Liver (tissue), 8 donors: ENCODE measurements at regions not wholly inside any gene's neighbourhood (a gene's known extent, or its start where the extent isn't known, plus 50 kb on each side); places are given as distances from the start of the nearest gene placed in this dataset.

ENCODE experiments used
- DNase-seq: peaks from one replicate; pipeline ENCODE4 v3.0.0-alpha.2; 2017; ENCODE audit warnings: low spot score
- H3K27ac ChIP-seq, 2 donors: one replicate each; pipeline ENCODE4 v1.7.0; 2013; ENCODE audit warnings: inconsistent platforms in 2 of 2, low read length in 2 of 2, control low read depth in 1 of 2, low read depth in 1 of 2, mild to moderate bottlenecking in 1 of 2
- H3K27me3 ChIP-seq, 4 donors: one replicate each; pipeline versions ENCODE4 v1.6.1 to v1.7.0; 2013; ENCODE audit warnings: low read length in 3 of 4, inconsistent platforms in 1 of 4, mild to moderate bottlenecking in 1 of 4, moderate library complexity in 1 of 4; ENCODE audit not compliant: control insufficient read depth in 4 of 4, insufficient read depth in 4 of 4
- H3K36me3 ChIP-seq, 4 donors: one replicate each; pipeline versions ENCODE4 v1.6.1 to v1.7.0; 2013; ENCODE audit warnings: low read length in 3 of 4, mild to moderate bottlenecking in 3 of 4, low read depth in 1 of 4, moderate library complexity in 1 of 4; ENCODE audit not compliant: control insufficient read depth in 4 of 4, insufficient read depth in 3 of 4
- H3K4me1 ChIP-seq, 4 donors: one replicate each; pipeline versions ENCODE4 v1.6.1 to v1.7.0; 2013; ENCODE audit warnings: low read length in 3 of 4, mild to moderate bottlenecking in 3 of 4, moderate library complexity in 1 of 4; ENCODE audit not compliant: control insufficient read depth in 4 of 4, insufficient read depth in 4 of 4
- H3K4me3 ChIP-seq, 3 donors: one replicate each; pipeline versions ENCODE4 v1.6.1 to v1.7.0; 2013; ENCODE audit warnings: low read length in 3 of 3, control low read depth in 1 of 3, low read depth in 1 of 3, mild to moderate bottlenecking in 1 of 3
- H3K9ac ChIP-seq, 2 donors: one replicate each; pipeline ENCODE4 v1.7.0; 2013; ENCODE audit warnings: low read length in 2 of 2, mild to moderate bottlenecking in 2 of 2, moderate library complexity in 2 of 2, control low read depth in 1 of 2, low read depth in 1 of 2
- H3K9me3 ChIP-seq, 4 donors: one replicate each; pipeline versions ENCODE4 v1.6.1 to v1.7.0; 2013; ENCODE audit warnings: low read length in 3 of 4; ENCODE audit not compliant: control insufficient read depth in 4 of 4
- CTCF ChIP-seq: fragments of 150-350 bp; IDR thresholded peaks from 2 replicates; pipeline ENCODE4 v1.5.1; 2017; ENCODE audit warnings: improper control_type of control experiment, low read depth, low read length; ENCODE audit not compliant: missing input control
- EGR1 ChIP-seq, 2 donors: IDR thresholded peaks; 2 replicates each; pipeline ENCODE4 v1.6.1; 2016 to 2018; ENCODE audit warnings: antibody characterized with exemption in 2 of 2, low read depth in 2 of 2
- FOXA1 ChIP-seq: IDR thresholded peaks from 2 replicates; pipeline ENCODE4 v1.6.1; 2016; ENCODE audit warnings: antibody characterized with exemption
- FOXA2 ChIP-seq: IDR thresholded peaks from 2 replicates; pipeline ENCODE4 v1.6.1; 2016; ENCODE audit warnings: antibody characterized with exemption
- GABPA ChIP-seq, 2 donors: IDR thresholded peaks in 1 of 2; conservative IDR thresholded peaks in 1 of 2; 2 replicates each; pipeline ENCODE4 v1.6.1; 2016; ENCODE audit warnings: antibody characterized with exemption in 2 of 2, mild to moderate bottlenecking in 1 of 2, moderate library complexity in 1 of 2
- HNF4A ChIP-seq, 2 donors: conservative IDR thresholded peaks; 2 replicates each; pipeline ENCODE4 v1.6.1; 2016; ENCODE audit warnings: antibody characterized with exemption in 2 of 2, mild to moderate bottlenecking in 2 of 2
- HNF4G ChIP-seq: IDR thresholded peaks from 2 replicates; pipeline ENCODE4 v1.6.1; 2016; ENCODE audit warnings: antibody characterized with exemption
- JUND ChIP-seq, 2 donors: IDR thresholded peaks; 2 replicates each; pipeline ENCODE4 v1.6.1; 2016; ENCODE audit warnings: antibody characterized with exemption in 2 of 2
- NR2F2 ChIP-seq: IDR thresholded peaks from 2 replicates; pipeline ENCODE4 v1.6.1; 2016; ENCODE audit warnings: antibody characterized with exemption
- RAD21 ChIP-seq, 2 donors: IDR thresholded peaks; 2 replicates each; pipeline ENCODE4 v1.6.1; 2016; ENCODE audit warnings: antibody characterized with exemption in 2 of 2, mild to moderate bottlenecking in 2 of 2
- REST ChIP-seq: IDR thresholded peaks from 2 replicates; pipeline ENCODE4 v1.6.1; 2016; ENCODE audit warnings: antibody characterized with exemption, mild to moderate bottlenecking
- RXRA ChIP-seq, 2 donors: IDR thresholded peaks; 2 replicates each; pipeline ENCODE4 v1.6.1; 2017 to 2018; ENCODE audit warnings: antibody characterized with exemption in 2 of 2, mild to moderate bottlenecking in 1 of 2
- SP1 ChIP-seq: IDR thresholded peaks from 2 replicates; pipeline ENCODE4 v1.6.1; 2018; ENCODE audit warnings: antibody characterized with exemption, mild to moderate bottlenecking
- TAF1 ChIP-seq: conservative IDR thresholded peaks from 2 replicates; pipeline ENCODE4 v1.6.1; 2016; ENCODE audit warnings: antibody characterized with exemption, mild to moderate bottlenecking
- YY1 ChIP-seq: IDR thresholded peaks from 2 replicates; pipeline ENCODE4 v1.6.1; 2016; ENCODE audit warnings: antibody characterized with exemption, mild to moderate bottlenecking
- WGBS: extraction: QIAGEN DNeasy Blood & Tissue Kit; methylation state at CpG from one replicate; pipeline ENCODE4 v1.1.7; 2013; 5-methylcytosine and 5-hydroxymethylcytosine counted together
- TF ChIP-seq, protein P1 (sequence below): IDR thresholded peaks from 2 replicates; pipeline ENCODE4 v1.6.1; 2016; ENCODE audit warnings: antibody characterized with exemption
- TF ChIP-seq, protein P2 (sequence below): IDR thresholded peaks from 2 replicates; pipeline ENCODE4 v1.6.1; 2016; ENCODE audit warnings: antibody characterized with exemption
- TF ChIP-seq, protein P3 (sequence below): IDR thresholded peaks from 2 replicates; pipeline ENCODE4 v1.6.1; 2016; ENCODE audit warnings: antibody characterized with exemption
- donor health status: healthy.
- donor health status: healthy.
- donor health status: healthy.
- donor health status: healthy.
- donor health status: healthy.

GRCh38 chr14:28323366-28323765 is 443.2 kb upstream of the FOXG1 start:
- Histone ChIP-seq H3K27me3 (no peaks in the 10 kb centered on the region), H3K9ac (no peak overlapping the region), H3K4me1 (no peaks in the 10 kb centered on the region), H3K9me3 (no peaks in the 10 kb centered on the region), H3K36me3 (no peaks in the 10 kb centered on the region), H3K4me3 (no peak overlapping the region), H3K27ac (no peak overlapping the region)
- no peak for TF ChIP-seq CTCF
- 72% methylated on average over 4 of the region's 4 CpGs for WGBS
- DNase-seq = no peak

- no peak for DNase-seq
- no peak overlapping the region for H3K27ac ChIP-seq
- no peaks in the 10 kb centered on the region for H3K27me3 ChIP-seq
- H3K4me3 ChIP-seq = no peak overlapping the region
- H3K4me1 ChIP-seq = no peaks in the 10 kb centered on the region
- H3K9me3 ChIP-seq = no peaks in the 10 kb centered on the region
- no peak overlapping the region for H3K9ac ChIP-seq
- no peaks in the 10 kb centered on the region for H3K36me3 ChIP-seq
- WGBS = 74% methylated on average over 5 of the region's 5 CpGs
- TF ChIP-seq SP1 (no peak), FOXA2 (no peak), CTCF (no peak), GABPA (IDR thresholded peaks at IDR 0.05 in 1 of 2, conservative IDR thresholded peaks at IDR 0.05 in 1 of 2) (no peak), TAF1 (no peak), FOXA1 (no peak), EGR1 (IDR thresholded peaks at IDR 0.05; ENCODE audit: low read depth in 2 of 2) (no peak), HNF4G (no peak), REST (no peak), RXRA (IDR thresholded peaks at IDR 0.05) (no peak), YY1 (no peak), JUND (IDR thresholded peaks at IDR 0.05) (no peak), RAD21 (IDR thresholded peaks at IDR 0.05) (no peak), HNF4A (conservative IDR thresholded peaks at IDR 0.05) (no peak), NR2F2 (no peak)
- TF ChIP-seq, protein P1, sequence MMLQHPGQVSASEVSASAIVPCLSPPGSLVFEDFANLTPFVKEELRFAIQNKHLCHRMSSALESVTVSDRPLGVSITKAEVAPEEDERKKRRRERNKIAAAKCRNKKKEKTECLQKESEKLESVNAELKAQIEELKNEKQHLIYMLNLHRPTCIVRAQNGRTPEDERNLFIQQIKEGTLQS = no peak
- TF ChIP-seq, protein P2, sequence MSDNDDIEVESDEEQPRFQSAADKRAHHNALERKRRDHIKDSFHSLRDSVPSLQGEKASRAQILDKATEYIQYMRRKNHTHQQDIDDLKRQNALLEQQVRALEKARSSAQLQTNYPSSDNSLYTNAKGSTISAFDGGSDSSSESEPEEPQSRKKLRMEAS = no peak
- TF ChIP-seq, protein P3, sequence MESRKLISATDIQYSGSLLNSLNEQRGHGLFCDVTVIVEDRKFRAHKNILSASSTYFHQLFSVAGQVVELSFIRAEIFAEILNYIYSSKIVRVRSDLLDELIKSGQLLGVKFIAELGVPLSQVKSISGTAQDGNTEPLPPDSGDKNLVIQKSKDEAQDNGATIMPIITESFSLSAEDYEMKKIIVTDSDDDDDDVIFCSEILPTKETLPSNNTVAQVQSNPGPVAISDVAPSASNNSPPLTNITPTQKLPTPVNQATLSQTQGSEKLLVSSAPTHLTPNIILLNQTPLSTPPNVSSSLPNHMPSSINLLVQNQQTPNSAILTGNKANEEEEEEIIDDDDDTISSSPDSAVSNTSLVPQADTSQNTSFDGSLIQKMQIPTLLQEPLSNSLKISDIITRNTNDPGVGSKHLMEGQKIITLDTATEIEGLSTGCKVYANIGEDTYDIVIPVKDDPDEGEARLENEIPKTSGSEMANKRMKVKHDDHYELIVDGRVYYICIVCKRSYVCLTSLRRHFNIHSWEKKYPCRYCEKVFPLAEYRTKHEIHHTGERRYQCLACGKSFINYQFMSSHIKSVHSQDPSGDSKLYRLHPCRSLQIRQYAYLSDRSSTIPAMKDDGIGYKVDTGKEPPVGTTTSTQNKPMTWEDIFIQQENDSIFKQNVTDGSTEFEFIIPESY = no peak
These were observed 442.4 kb upstream of the FOXG1 start for GRCh38 chr14:28323951-28324741.
